ENCODE measurements at regions not wholly inside any gene's neighbourhood (a gene's known extent, or its start where the extent isn't known, plus 50 kb on each side); places are given as distances from the start of the nearest gene placed in this dataset.

- no peak for DNase-seq (ENCODE audit: low read depth)
- no peaks in the 10 kb centered on the region for H3K27me3 ChIP-seq (replicated peaks; ENCODE audit: control insufficient read depth, insufficient read depth, low read length)
- H3K36me3 ChIP-seq (ENCODE audit: control insufficient read depth, insufficient read depth, low read length, severe bottlenecking), result no peaks in the 10 kb centered on the region
- H3K9ac ChIP-seq (ENCODE audit: low read length), result no peak overlapping the region
- no peaks in the 10 kb centered on the region for H3K4me1 ChIP-seq (ENCODE audit: control insufficient read depth, insufficient read depth, low read length)
- H3K4me3 ChIP-seq (ENCODE audit: low read length), result no peak overlapping the region
- no peaks in the 10 kb centered on the region for H3K9me3 ChIP-seq (ENCODE audit: control insufficient read depth, low read length)
Measured at GRCh38 chr3:95387242-95388021, 1324.6 kb downstream of the NSUN3 start.

DNA sequence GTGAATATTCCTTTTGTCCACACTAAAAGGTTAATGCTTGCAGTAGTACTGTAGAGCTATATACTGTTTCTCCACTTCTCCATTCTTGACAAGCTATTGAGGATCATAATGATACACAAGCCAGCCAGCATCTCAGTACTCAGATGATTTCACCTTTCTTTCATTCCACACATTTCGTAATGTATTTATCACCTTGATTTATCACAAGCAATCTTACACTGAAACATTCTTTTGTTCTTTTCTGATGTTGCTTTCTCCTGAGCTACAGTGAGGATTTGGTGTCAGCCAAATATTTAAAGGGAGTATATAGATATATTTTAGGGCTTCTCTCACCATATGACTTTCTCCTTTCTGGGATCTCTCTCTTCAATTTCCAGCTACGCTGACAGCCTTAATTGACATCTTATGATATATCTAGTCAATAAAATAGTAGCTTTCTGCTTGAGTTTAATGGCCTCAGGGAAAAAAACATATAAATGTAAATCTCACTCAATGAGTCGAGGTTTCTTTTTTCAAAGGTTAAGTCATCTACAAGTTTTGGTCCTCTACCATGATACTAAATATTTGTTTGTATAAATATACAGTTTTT is 1327.0 kb downstream of the NSUN3 start:
- DNase-seq (ENCODE audit: low read depth), result no peak
- no peaks in the 10 kb centered on the region for H3K4me1 ChIP-seq (ENCODE audit: control insufficient read depth, insufficient read depth, low read length)
- no peaks in the 10 kb centered on the region for H3K27me3 ChIP-seq (replicated peaks; ENCODE audit: control insufficient read depth, insufficient read depth, low read length)
- no peaks in the 10 kb centered on the region for H3K36me3 ChIP-seq (ENCODE audit: control insufficient read depth, insufficient read depth, low read length, severe bottlenecking)
- no peak overlapping the region for H3K4me3 ChIP-seq (ENCODE audit: low read length)
- no peak overlapping the region for H3K9ac ChIP-seq (ENCODE audit: low read length)
- H3K9me3 ChIP-seq (ENCODE audit: control insufficient read depth, low read length), result no peaks in the 10 kb centered on the region

DNA sequence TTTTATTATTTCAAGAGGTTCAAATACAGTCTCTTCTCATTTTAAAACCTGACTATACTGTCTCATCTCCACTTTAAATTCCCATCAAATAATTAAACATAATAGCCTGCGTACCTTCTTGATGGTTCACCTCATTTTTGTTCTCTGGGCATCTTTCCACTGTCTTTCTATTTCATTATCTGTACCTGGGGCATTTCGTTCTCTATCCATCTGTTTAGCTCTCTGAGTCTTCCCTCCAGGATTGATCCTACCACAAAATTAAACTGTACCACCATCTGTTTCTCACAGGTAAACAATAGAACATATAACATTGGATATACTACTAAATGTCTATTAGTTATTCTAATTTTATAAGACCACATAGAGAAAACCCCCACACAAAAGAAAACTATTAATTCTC is 1331.4 kb downstream of the NSUN3 start:
- Histone ChIP-seq H3K9ac (ENCODE audit: low read length) (no peak overlapping the region), H3K36me3 (ENCODE audit: control insufficient read depth, insufficient read depth, low read length, severe bottlenecking) (no peaks in the 10 kb centered on the region), H3K27me3 (replicated peaks; ENCODE audit: control insufficient read depth, insufficient read depth, low read length) (no peaks in the 10 kb centered on the region), H3K4me3 (ENCODE audit: low read length) (no peak overlapping the region), H3K9me3 (ENCODE audit: control insufficient read depth, low read length) (no peaks in the 10 kb centered on the region), H3K4me1 (ENCODE audit: control insufficient read depth, insufficient read depth, low read length) (no peaks in the 10 kb centered on the region)
- no peak for DNase-seq (ENCODE audit: low read depth)

DNA sequence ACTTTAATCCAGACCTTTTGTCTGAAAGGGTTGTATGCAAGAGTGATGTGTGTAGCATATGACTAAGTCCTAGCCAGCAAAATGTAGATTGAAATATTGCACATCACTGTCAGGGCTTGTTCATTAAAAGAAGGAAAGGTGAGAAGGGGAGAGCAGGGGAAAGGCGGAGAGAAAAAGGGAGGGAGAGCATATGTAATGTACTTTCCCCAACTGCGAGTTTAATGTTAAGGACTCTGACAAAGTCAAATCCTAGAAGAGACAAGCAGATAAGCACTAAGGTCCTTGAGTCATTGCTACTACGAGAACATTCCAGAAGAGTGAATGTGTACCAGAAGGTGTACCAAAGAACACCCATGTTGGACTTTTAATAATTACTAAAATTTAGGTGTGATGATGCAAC is 1336.7 kb downstream of the NSUN3 start:
- no peak for DNase-seq (ENCODE audit: low read depth)
- Histone ChIP-seq H3K9ac (ENCODE audit: low read length) (no peak overlapping the region), H3K4me1 (ENCODE audit: control insufficient read depth, insufficient read depth, low read length) (no peaks in the 10 kb centered on the region), H3K27me3 (replicated peaks; ENCODE audit: control insufficient read depth, insufficient read depth, low read length) (no peaks in the 10 kb centered on the region), H3K36me3 (ENCODE audit: control insufficient read depth, insufficient read depth, low read length, severe bottlenecking) (no peaks in the 10 kb centered on the region), H3K9me3 (ENCODE audit: control insufficient read depth, low read length) (no peaks in the 10 kb centered on the region), H3K4me3 (ENCODE audit: low read length) (no peak overlapping the region)

DNA sequence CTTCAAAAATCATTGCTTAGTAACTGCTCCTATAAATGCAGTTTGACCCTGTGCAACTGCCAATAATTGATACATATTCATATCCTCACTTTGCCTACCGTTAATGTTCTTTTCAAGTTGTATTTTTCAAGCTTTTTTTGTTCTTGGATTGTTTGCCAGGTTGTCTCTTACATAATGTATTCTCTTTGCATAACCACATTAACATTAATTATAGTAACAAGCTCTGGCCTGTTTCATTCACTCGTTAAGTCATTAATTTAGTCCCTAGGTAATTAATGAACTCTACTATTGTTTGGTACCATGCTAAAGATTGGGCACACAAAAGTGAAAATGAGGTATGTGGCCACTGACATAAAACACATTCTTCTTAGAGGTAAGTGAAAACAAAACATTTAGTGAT is 1338.8 kb downstream of the NSUN3 start:
- H3K4me3 ChIP-seq (ENCODE audit: low read length), result no peak overlapping the region
- no peaks in the 10 kb centered on the region for H3K36me3 ChIP-seq (ENCODE audit: control insufficient read depth, insufficient read depth, low read length, severe bottlenecking)
- H3K4me1 ChIP-seq (ENCODE audit: control insufficient read depth, insufficient read depth, low read length), result no peaks in the 10 kb centered on the region
- DNase-seq (ENCODE audit: low read depth), result no peak
- H3K27me3 ChIP-seq (replicated peaks; ENCODE audit: control insufficient read depth, insufficient read depth, low read length), result no peaks in the 10 kb centered on the region
- H3K9ac ChIP-seq (ENCODE audit: low read length), result no peak overlapping the region
- H3K9me3 ChIP-seq (ENCODE audit: control insufficient read depth, low read length), result no peaks in the 10 kb centered on the region

- no peaks in the 10 kb centered on the region for H3K27me3 ChIP-seq (replicated peaks; ENCODE audit: control insufficient read depth, insufficient read depth, low read length)
- no peak overlapping the region for H3K9ac ChIP-seq (ENCODE audit: low read length)
- H3K9me3 ChIP-seq (ENCODE audit: control insufficient read depth, low read length), result peaks cover 6% of the 10 kb centered on the region
- H3K4me1 ChIP-seq (ENCODE audit: control insufficient read depth, insufficient read depth, low read length), result no peaks in the 10 kb centered on the region
- no peak for DNase-seq (ENCODE audit: low read depth)
- no peaks in the 10 kb centered on the region for H3K36me3 ChIP-seq (ENCODE audit: control insufficient read depth, insufficient read depth, low read length, severe bottlenecking)
- H3K4me3 ChIP-seq (ENCODE audit: low read length), result no peak overlapping the region
Measured at GRCh38 chr3:95407709-95408463, 1345.0 kb downstream of the NSUN3 start.

DNA sequence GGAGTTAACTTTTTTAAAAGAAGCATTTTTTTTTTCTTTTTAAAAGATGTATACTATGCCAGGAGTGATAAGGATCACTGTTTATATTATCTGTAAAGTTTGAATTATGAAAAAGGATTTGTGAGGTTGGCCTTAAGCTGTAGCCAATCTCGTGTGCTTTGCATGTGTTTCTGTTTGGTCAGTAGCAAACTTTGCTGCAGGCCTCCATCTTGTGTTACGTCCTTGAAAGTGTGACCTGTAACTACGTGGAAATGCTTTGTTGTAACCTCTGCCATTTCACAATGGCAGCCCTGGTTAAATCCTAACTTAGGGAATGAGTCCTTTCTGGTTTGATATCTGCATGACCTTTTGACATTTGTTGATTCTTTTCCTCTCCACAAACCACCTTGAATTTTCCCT is 1345.6 kb downstream of the NSUN3 start:
- no peaks in the 10 kb centered on the region for H3K27me3 ChIP-seq (replicated peaks; ENCODE audit: control insufficient read depth, insufficient read depth, low read length)
- H3K4me3 ChIP-seq (ENCODE audit: low read length), result no peak overlapping the region
- H3K36me3 ChIP-seq (ENCODE audit: control insufficient read depth, insufficient read depth, low read length, severe bottlenecking), result no peaks in the 10 kb centered on the region
- H3K9me3 ChIP-seq (ENCODE audit: control insufficient read depth, low read length), result peaks cover 6% of the 10 kb centered on the region
- H3K9ac ChIP-seq (ENCODE audit: low read length), result no peak overlapping the region
- no peak for DNase-seq (ENCODE audit: low read depth)
- H3K4me1 ChIP-seq (ENCODE audit: control insufficient read depth, insufficient read depth, low read length), result no peaks in the 10 kb centered on the region

DNA sequence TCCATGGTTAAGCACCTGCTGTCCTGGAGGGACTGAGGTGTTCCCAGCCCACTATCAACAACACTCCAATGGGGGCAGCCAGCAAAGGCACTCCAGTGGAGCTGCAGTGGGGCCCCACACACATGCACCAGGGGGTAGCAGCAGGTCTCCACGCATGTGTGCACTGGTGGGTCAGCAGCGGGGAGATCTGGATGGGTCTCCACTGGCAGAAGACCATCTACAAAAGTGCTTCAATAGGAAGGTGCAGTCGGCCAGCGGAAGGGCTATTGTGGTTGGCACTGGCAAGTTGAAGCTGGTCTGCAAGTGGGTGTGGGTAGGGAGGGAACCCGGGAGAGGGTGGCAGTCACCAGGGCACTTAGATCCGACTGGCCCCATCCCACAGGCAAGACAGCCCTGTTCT is 1355.4 kb downstream of the NSUN3 start:
- no peaks in the 10 kb centered on the region for H3K36me3 ChIP-seq (ENCODE audit: control insufficient read depth, insufficient read depth, low read length, severe bottlenecking)
- H3K9ac ChIP-seq (ENCODE audit: low read length), result no peak overlapping the region
- no peak for DNase-seq (ENCODE audit: low read depth)
- no peak overlapping the region for H3K4me3 ChIP-seq (ENCODE audit: low read length)
- no peaks in the 10 kb centered on the region for H3K27me3 ChIP-seq (replicated peaks; ENCODE audit: control insufficient read depth, insufficient read depth, low read length)
- H3K9me3 ChIP-seq (ENCODE audit: control insufficient read depth, low read length), result no peaks in the 10 kb centered on the region
- no peaks in the 10 kb centered on the region for H3K4me1 ChIP-seq (ENCODE audit: control insufficient read depth, insufficient read depth, low read length)

- Histone ChIP-seq H3K9me3 (ENCODE audit: control insufficient read depth, low read length) (no peaks in the 10 kb centered on the region), H3K9ac (ENCODE audit: low read length) (no peak overlapping the region), H3K36me3 (ENCODE audit: control insufficient read depth, insufficient read depth, low read length, severe bottlenecking) (no peaks in the 10 kb centered on the region), H3K4me3 (ENCODE audit: low read length) (no peak overlapping the region), H3K27me3 (replicated peaks; ENCODE audit: control insufficient read depth, insufficient read depth, low read length) (no peaks in the 10 kb centered on the region), H3K4me1 (ENCODE audit: control insufficient read depth, insufficient read depth, low read length) (no peaks in the 10 kb centered on the region)
- DNase-seq (ENCODE audit: low read depth), result no peak
Measured at GRCh38 chr3:95424279-95424678, 1361.4 kb downstream of the NSUN3 start.

GRCh38 chr3:95434491-95434890 is 1371.6 kb downstream of the NSUN3 start:
- Histone ChIP-seq H3K4me1 (ENCODE audit: control insufficient read depth, insufficient read depth, low read length) (no peaks in the 10 kb centered on the region), H3K9ac (ENCODE audit: low read length) (no peak overlapping the region), H3K36me3 (ENCODE audit: control insufficient read depth, insufficient read depth, low read length, severe bottlenecking) (no peaks in the 10 kb centered on the region), H3K4me3 (ENCODE audit: low read length) (no peak overlapping the region), H3K9me3 (ENCODE audit: control insufficient read depth, low read length) (no peaks in the 10 kb centered on the region), H3K27me3 (replicated peaks; ENCODE audit: control insufficient read depth, insufficient read depth, low read length) (no peaks in the 10 kb centered on the region)
- DNase-seq (ENCODE audit: low read depth), result peak; percentile 1

DNA sequence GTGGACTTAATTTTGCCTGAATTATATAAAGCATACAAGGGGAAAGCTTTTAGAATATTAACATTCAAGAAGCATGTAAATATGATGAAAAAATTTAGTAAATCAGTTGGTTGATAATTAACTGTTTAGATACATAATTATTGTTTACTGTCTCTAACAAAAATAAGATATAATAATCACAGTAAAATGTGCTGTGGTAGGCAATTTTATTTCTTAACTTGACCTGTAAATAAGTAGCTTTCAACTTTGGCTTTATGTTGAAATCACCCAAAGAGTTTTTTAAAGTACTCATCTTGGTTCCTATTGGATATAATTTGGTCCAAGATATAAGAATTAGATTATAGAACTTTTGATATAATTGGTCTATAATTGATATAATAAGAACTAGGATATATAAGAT is 1374.5 kb downstream of the NSUN3 start:
- no peak for DNase-seq (ENCODE audit: low read depth)
- Histone ChIP-seq H3K36me3 (ENCODE audit: control insufficient read depth, insufficient read depth, low read length, severe bottlenecking) (no peaks in the 10 kb centered on the region), H3K9me3 (ENCODE audit: control insufficient read depth, low read length) (no peaks in the 10 kb centered on the region), H3K9ac (ENCODE audit: low read length) (no peak overlapping the region), H3K4me1 (ENCODE audit: control insufficient read depth, insufficient read depth, low read length) (no peaks in the 10 kb centered on the region), H3K4me3 (ENCODE audit: low read length) (no peak overlapping the region), H3K27me3 (replicated peaks; ENCODE audit: control insufficient read depth, insufficient read depth, low read length) (no peaks in the 10 kb centered on the region)

Data from adipocyte (in vitro differentiated cells).